ENCODE measurements at regions not wholly inside any gene's neighbourhood (a gene's known extent, or its start where the extent isn't known, plus 50 kb on each side); places are given as distances from the start of the nearest gene placed in this dataset.

DNA sequence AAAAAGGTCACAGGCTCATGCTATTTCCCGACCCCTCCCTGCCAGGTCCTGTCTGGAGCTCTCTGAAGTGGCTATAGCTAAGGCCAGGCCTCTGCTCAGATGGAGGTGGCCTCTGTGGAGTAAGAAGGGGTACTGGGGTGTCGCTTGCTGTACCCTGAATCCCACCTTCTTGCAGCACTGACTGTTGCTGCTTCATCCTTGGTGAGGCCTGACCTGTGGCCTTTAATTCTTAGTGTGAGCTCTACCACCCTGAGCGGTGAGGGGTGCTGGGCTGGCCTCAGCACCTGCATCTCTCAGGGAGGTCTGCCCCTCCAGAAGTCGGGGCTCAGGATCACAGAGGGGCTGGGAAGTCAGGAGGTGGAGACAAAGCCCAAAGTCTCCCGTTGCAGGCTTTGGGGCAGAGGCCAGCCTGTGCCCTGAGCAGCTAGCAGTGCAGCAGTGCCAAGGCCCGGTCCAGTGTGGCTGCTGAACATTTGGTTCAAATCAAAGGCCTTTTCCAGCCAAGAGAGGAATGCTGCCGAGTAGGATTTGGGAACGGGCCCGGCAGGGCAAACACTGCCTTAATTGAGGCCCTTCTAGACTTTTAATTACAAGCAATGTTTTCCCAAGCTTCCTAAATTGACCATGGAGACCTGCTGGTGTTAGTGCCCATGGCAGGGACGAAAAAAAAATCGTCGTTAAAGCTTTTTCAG, 133.5 kb upstream of the HAAO start:
- TF ChIP-seq, protein P1, sequence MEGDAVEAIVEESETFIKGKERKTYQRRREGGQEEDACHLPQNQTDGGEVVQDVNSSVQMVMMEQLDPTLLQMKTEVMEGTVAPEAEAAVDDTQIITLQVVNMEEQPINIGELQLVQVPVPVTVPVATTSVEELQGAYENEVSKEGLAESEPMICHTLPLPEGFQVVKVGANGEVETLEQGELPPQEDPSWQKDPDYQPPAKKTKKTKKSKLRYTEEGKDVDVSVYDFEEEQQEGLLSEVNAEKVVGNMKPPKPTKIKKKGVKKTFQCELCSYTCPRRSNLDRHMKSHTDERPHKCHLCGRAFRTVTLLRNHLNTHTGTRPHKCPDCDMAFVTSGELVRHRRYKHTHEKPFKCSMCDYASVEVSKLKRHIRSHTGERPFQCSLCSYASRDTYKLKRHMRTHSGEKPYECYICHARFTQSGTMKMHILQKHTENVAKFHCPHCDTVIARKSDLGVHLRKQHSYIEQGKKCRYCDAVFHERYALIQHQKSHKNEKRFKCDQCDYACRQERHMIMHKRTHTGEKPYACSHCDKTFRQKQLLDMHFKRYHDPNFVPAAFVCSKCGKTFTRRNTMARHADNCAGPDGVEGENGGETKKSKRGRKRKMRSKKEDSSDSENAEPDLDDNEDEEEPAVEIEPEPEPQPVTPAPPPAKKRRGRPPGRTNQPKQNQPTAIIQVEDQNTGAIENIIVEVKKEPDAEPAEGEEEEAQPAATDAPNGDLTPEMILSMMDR (conservative IDR thresholded peaks at IDR 0.05; ENCODE audit: low read depth, low read length): no peak
- no peak for TF ChIP-seq EZH2 (IDR thresholded peaks at IDR 0.05; ENCODE audit: borderline replicate concordance, low read depth, low read length, poor library complexity, severe bottlenecking)
